ENCODE measurements at regions not wholly inside any gene's neighbourhood (a gene's known extent, or its start where the extent isn't known, plus 50 kb on each side); places are given as distances from the start of the nearest gene placed in this dataset.

- TF ChIP-seq CTCF (IDR thresholded peaks at IDR 0.05) (no peak), POLR2A (IDR thresholded peaks at IDR 0.05) (no peak)
These were observed 181.6 kb upstream of the NFE2L3 start for GRCh38 chr7:25970356-25970755.
